ENCODE measurements at regions not wholly inside any gene's neighbourhood (a gene's known extent, or its start where the extent isn't known, plus 50 kb on each side); places are given as distances from the start of the nearest gene placed in this dataset.
A peak's percentile ranks its signal among the peaks of the same experiment; 100 is the strongest.
"Not testable (repeated sequence)": the region's sequence is repeated elsewhere in the genome, so short reads cannot be mapped to it uniquely, and the experiment has no call there.

GRCh38 chr6:109251839-109252238 is 130.4 kb downstream of the CD164 start:
- Mint-ChIP-seq H3K4me1 (no peaks in the 10 kb centered on the region), H3K27me3 (peaks cover 7% of the 10 kb centered on the region), H3K4me3 (no peak overlapping the region), H3K36me3 (no peaks in the 10 kb centered on the region), H3K27ac (no peak overlapping the region), H3K9me3 (no peaks in the 10 kb centered on the region)
- ATAC-seq: no peak

GRCh38 chr6:109250544-109251156 is 131.6 kb downstream of the CD164 start:
- H3K4me3 Mint-ChIP-seq, H3K36me3 Mint-ChIP-seq, H3K9me3 Mint-ChIP-seq, H3K4me1 Mint-ChIP-seq, H3K27me3 Mint-ChIP-seq, ATAC-seq, H3K27ac Mint-ChIP-seq: not testable (repeated sequence)

DNA sequence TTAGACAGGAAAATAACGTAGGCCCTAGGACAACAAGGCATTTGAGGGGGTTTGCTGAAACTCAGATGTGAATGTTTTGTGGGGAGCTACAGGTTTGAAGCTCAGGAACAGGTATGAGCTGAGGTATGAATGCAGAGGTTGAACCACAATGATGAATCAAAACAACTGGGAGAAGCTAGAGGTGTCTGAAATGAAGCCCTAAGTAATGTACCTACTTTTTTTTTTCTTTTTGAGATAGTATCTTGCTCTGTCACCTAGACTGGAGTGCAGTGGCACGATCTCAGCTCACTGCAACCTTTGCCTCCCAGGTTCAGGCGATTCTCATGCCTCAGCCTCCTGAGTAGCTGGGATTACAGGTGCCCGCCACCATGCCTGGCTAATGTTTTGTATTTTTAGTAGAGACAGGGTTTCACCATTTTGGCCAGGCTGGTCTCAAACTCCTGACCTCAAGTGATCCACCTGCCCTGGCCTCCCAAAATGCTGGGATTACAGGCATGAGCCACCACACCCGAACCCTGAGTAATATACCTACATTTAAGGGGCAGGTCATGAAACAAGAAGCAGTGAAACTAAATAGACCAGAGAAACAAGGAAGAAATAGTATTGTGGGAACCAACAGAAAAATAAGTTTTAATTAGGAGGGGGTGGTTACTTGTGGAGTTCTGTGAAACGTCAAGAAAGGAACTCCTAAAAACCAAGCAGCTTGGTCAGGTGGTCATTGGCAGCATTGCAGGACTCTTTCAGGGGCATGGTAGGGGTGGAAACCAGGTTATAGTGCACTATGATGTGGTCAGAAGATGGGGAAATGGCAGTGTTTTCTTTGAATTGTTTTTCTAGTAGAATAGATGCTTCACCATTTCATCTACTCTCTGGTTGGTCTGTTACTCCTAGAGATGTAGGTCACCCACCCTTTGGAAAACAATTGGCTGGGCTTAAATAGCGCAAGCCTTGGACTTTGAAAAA is 138.1 kb downstream of the CD164 start:
- no peaks in the 10 kb centered on the region for H3K9me3 Mint-ChIP-seq
- no peaks in the 10 kb centered on the region for H3K4me1 Mint-ChIP-seq
- no peak overlapping the region for H3K27ac Mint-ChIP-seq
- no peaks in the 10 kb centered on the region for H3K36me3 Mint-ChIP-seq
- ATAC-seq: no peak
- no peaks in the 10 kb centered on the region for H3K27me3 Mint-ChIP-seq
- H3K4me3 Mint-ChIP-seq: no peak overlapping the region

GRCh38 chr6:109242925-109243324 is 139.3 kb downstream of the CD164 start:
- Mint-ChIP-seq H3K4me3 (no peak overlapping the region), H3K27ac (no peak overlapping the region), H3K9me3 (no peaks in the 10 kb centered on the region), H3K4me1 (no peaks in the 10 kb centered on the region), H3K36me3 (no peaks in the 10 kb centered on the region), H3K27me3 (no peaks in the 10 kb centered on the region)
- ATAC-seq: no peak

GRCh38 chr6:109242029-109242428 is 140.2 kb downstream of the CD164 start:
- H3K4me3 Mint-ChIP-seq: no peak overlapping the region
- ATAC-seq: no peak
- no peaks in the 10 kb centered on the region for H3K9me3 Mint-ChIP-seq
- H3K27me3 Mint-ChIP-seq: no peaks in the 10 kb centered on the region
- no peak overlapping the region for H3K27ac Mint-ChIP-seq
- peaks cover 6% of the 10 kb centered on the region for H3K4me1 Mint-ChIP-seq
- no peaks in the 10 kb centered on the region for H3K36me3 Mint-ChIP-seq

DNA sequence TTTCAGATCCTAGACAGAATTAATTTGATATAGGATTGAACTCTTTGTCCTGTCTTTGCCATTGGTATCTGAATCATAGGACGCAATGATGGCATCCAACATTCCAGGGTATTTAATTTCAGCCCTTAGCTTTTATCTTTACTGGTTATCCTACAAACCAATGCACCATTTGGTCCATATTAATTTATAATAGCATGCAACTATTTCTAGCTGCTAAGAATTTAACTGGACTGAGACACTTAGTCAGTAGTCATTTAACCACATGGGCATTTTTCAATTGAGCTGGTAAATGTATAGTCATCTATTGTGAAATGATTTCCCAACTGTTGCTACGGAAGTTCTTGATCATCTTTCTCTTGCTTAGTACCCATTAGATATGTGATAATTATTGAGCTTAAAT is 141.1 kb downstream of the CD164 start:
- Mint-ChIP-seq H3K4me1 (peaks cover 14% of the 10 kb centered on the region), H3K4me3 (no peak overlapping the region), H3K27me3 (no peaks in the 10 kb centered on the region), H3K36me3 (no peaks in the 10 kb centered on the region), H3K27ac (no peak overlapping the region), H3K9me3 (no peaks in the 10 kb centered on the region)
- ATAC-seq: no peak

- no peak overlapping the region for H3K27ac Mint-ChIP-seq
- H3K4me1 Mint-ChIP-seq: peaks cover 14% of the 10 kb centered on the region
- no peak for ATAC-seq
- no peaks in the 10 kb centered on the region for H3K36me3 Mint-ChIP-seq
- H3K4me3 Mint-ChIP-seq: no peak overlapping the region
- no peaks in the 10 kb centered on the region for H3K27me3 Mint-ChIP-seq
- H3K9me3 Mint-ChIP-seq: no peaks in the 10 kb centered on the region
These were observed 141.7 kb downstream of the CD164 start for GRCh38 chr6:109240370-109241084.

GRCh38 chr6:109239651-109240321 is 142.5 kb downstream of the CD164 start:
- Mint-ChIP-seq H3K4me3 (no peak overlapping the region), H3K36me3 (no peaks in the 10 kb centered on the region), H3K27me3 (no peaks in the 10 kb centered on the region), H3K27ac (no peak overlapping the region), H3K4me1 (peaks cover 14% of the 10 kb centered on the region), H3K9me3 (no peaks in the 10 kb centered on the region)
- no peak for ATAC-seq

GRCh38 chr6:109239160-109239559 is 143.1 kb downstream of the CD164 start:
- Mint-ChIP-seq H3K4me3 (no peak overlapping the region), H3K36me3 (no peaks in the 10 kb centered on the region), H3K4me1 (peaks cover 14% of the 10 kb centered on the region), H3K9me3 (peaks cover 3% of the 10 kb centered on the region), H3K27me3 (no peaks in the 10 kb centered on the region), H3K27ac (no peak overlapping the region)
- no peak for ATAC-seq

GRCh38 chr6:109238396-109238795 is 143.1 kb downstream of the CEP57L1 start:
- Mint-ChIP-seq H3K27ac (no peak overlapping the region), H3K4me3 (no peak overlapping the region), H3K9me3 (peaks cover 3% of the 10 kb centered on the region), H3K36me3 (no peaks in the 10 kb centered on the region), H3K27me3 (no peaks in the 10 kb centered on the region), H3K4me1 (peaks cover 14% of the 10 kb centered on the region)
- ATAC-seq: no peak

GRCh38 chr6:109237986-109238329 is 142.7 kb downstream of the CEP57L1 start:
- peaks cover 14% of the 10 kb centered on the region for H3K4me1 Mint-ChIP-seq
- no peak overlapping the region for H3K27ac Mint-ChIP-seq
- peaks cover 3% of the 10 kb centered on the region for H3K9me3 Mint-ChIP-seq
- H3K27me3 Mint-ChIP-seq: no peaks in the 10 kb centered on the region
- no peak for ATAC-seq
- H3K36me3 Mint-ChIP-seq: no peaks in the 10 kb centered on the region
- H3K4me3 Mint-ChIP-seq: no peak overlapping the region

DNA sequence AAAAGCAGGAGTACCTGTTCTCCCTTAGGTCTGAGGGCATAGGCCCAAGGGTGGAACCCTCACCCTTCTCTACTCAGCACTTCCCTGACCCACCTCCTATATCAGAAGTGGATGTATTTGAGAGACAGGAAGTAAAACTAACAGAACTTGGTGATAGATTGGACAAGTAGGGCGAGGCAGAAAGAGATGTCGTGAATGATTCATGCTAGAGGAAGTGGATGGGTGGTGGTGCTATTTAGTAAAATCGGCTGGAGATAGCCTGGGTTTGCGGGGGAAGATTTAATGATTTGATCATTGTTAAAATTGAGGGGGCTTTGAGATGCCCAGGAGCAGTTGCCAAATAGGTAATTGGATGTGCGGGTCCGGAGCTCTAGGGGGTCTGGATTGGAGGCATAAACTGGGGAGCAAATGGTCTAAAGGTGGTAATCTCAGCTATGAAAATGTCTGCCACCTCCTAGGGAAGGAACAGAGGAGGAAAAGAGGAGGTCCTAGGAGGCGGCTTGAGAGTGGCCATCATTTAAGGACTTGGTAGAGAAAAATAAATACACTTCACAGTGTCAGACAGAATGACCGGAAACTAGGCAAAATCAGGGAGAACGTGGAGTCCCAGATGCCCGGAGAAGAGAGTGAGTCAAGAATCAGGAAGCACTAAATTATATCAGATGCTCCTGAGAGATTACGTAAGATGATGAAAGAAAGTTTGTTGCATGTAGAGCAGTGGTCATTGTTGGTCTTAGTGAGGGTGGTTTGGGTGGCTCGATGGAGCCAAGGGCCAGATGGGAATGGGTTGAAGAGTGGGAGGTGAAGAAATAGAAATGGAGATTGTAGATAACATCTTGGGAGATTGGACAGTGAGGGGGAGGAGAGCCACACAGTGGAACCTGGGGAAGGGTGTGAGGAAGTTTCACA is 142.0 kb downstream of the CEP57L1 start:
- peaks cover 3% of the 10 kb centered on the region for H3K9me3 Mint-ChIP-seq
- H3K27ac Mint-ChIP-seq: peak overlapping the region; percentile 2

DNA sequence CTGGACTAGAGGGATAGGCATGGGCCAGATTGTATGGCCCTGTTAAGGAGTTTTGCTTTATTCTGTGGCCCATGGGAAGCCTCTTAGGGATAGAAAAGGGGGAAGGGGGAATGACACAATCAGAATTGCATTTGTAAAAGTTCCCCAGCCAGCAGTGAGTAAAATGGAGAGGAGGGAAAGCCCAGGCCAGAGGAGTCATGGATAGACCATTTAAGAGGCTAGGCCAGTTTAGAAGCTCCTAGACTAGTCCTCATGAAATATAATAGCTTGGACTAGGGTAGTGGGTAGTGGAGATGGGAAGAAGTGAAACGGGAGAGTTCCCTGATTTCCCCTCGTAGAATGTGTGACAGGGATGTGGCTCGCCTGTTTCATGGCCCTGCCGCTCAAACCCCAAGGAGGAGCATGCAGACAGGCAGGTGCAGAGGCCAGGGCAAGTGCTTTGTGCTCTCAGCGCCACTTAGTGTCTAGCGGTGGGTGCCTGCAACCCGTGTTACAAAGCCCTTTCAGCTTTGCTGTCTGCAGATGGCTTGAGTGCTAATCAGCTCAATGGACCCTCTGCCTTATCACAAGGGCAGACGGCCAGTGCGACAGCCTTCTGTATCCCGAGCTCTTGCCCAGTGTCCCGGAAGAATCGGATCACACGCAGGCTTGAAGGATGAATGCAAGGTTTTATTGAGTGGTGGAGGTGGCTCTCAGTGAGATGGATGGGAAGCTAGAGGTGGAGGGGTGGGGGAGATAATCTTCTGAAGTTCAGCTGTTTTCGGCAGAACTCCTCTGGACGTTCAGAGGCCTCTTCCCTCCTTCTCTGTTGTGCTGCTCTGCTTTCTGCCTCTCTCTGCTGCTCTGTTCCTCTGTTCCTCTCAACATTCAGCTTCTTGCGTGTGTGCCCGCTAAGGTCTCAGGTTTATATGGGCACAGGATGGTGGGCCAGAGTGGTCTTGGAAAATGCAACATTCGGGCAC is 141.1 kb downstream of the CEP57L1 start:
- ATAC-seq: peak; percentile 68
- no peaks in the 10 kb centered on the region for H3K27me3 Mint-ChIP-seq
- peak overlapping the region; percentile 2 for H3K27ac Mint-ChIP-seq

More for the DNA sequence above, 142.0 kb downstream of the CEP57L1 start:
- Mint-ChIP-seq H3K4me1 (peaks cover 14% of the 10 kb centered on the region), H3K4me3 (no peak overlapping the region), H3K36me3 (no peaks in the 10 kb centered on the region), H3K27me3 (no peaks in the 10 kb centered on the region)
- ATAC-seq: peak; percentile 52

More for the DNA sequence above, 141.1 kb downstream of the CEP57L1 start:
- H3K4me3 Mint-ChIP-seq: no peak overlapping the region
- peaks cover 3% of the 10 kb centered on the region for H3K9me3 Mint-ChIP-seq
- H3K4me1 Mint-ChIP-seq: peaks cover 14% of the 10 kb centered on the region
- no peaks in the 10 kb centered on the region for H3K36me3 Mint-ChIP-seq

Measured in stimulated activated memory B cell treated with anti-CD40 and anti-IgM and Interleukin-4, amounts not matched to agents 10 μg/mL and 1 μg/mL and 100 μg/mL, for 72 hours (primary cell).